Lung (tissue), 11 donors: ENCODE measurements at regions not wholly inside any gene's neighbourhood (a gene's known extent, or its start where the extent isn't known, plus 50 kb on each side); places are given as distances from the start of the nearest gene placed in this dataset.
A peak's percentile ranks its signal among the peaks of the same experiment; 100 is the strongest.

Experiments
- ATAC-seq: fragments of 200-7000 bp; cut with Tn5 transposase; one replicate; pipeline ENCODE4 v1.9.1; 2020; ENCODE audit warnings: moderate number of reproducible peaks; ENCODE audit not compliant: insufficient read depth, low FRiP score
- DNase-seq, 3 donors: peaks; one replicate each; pipeline ENCODE4 v3.0.0-alpha.2; 2013 to 2017
- H3K27ac ChIP-seq, 2 donors: one replicate each; pipeline ENCODE4 v1.5.1; 2013; ENCODE audit warnings: mild to moderate bottlenecking in 2 of 2, moderate library complexity in 2 of 2, control low read depth in 1 of 2, inconsistent platforms in 1 of 2, low read depth in 1 of 2, low read length in 1 of 2
- H3K27me3 ChIP-seq, 3 donors: one replicate each; pipeline ENCODE4 v1.5.1; 2013; ENCODE audit warnings: low read length in 2 of 3; ENCODE audit not compliant: control insufficient read depth in 3 of 3, insufficient read depth in 3 of 3
- H3K36me3 ChIP-seq, 4 donors: one replicate each; pipeline ENCODE4 v1.5.1; 2013; ENCODE audit warnings: low read length in 4 of 4, mild to moderate bottlenecking in 1 of 4, moderate library complexity in 1 of 4; ENCODE audit not compliant: control insufficient read depth in 4 of 4, insufficient read depth in 4 of 4
- H3K4me1 ChIP-seq, 5 donors: one replicate each; pipeline ENCODE4 v1.5.1; 2013; ENCODE audit warnings: low read length in 5 of 5, mild to moderate bottlenecking in 2 of 5, moderate library complexity in 1 of 5; ENCODE audit not compliant: control insufficient read depth in 5 of 5, insufficient read depth in 5 of 5
- H3K4me3 ChIP-seq: one replicate; pipeline ENCODE4 v1.5.1; 2013; ENCODE audit warnings: mild to moderate bottlenecking, control low read depth, moderate library complexity
- H3K9ac ChIP-seq, 2 donors: one replicate each; pipeline ENCODE4 v1.5.1; 2013; ENCODE audit warnings: low read length in 2 of 2, control low read depth in 1 of 2; ENCODE audit not compliant: insufficient read depth in 1 of 2
- H3K9me3 ChIP-seq, 4 donors: one replicate each; pipeline ENCODE4 v1.5.1; 2013; ENCODE audit warnings: low read length in 3 of 4, mild to moderate bottlenecking in 1 of 4, moderate library complexity in 1 of 4; ENCODE audit not compliant: control insufficient read depth in 4 of 4, insufficient read depth in 3 of 4
- CTCF ChIP-seq: IDR thresholded peaks from 2 replicates; pipeline ENCODE4 v1.5.1; 2012; ENCODE audit warnings: mild to moderate bottlenecking; ENCODE audit errors: control extremely low read depth, extremely low read depth
- WGBS, 2 donors: extraction: QIAGEN DNeasy Blood & Tissue Kit; methylation state at CpG; one replicate each; pipeline ENCODE4 v1.1.7; 2013; 5-methylcytosine and 5-hydroxymethylcytosine counted together
- donor health status: control.
- donor health status: control.
- donor health status: Bipolar disorder and iron deficiency.
- donor health status: healthy.
- donor health status: DM: yes; HTN: yes; CAD: no.

- no peak for DNase-seq
- TF ChIP-seq CTCF, result no peak
- 60 to 75% methylated on average over 2 of the region's 2 CpGs for WGBS, 2 donors
- no peaks in the 10 kb centered on the region for H3K9me3 ChIP-seq
- H3K36me3 ChIP-seq, result no peaks in the 10 kb centered on the region
- H3K9ac ChIP-seq, result no peak overlapping the region
- peaks cover 0 to 3% (median 0%) of the 10 kb centered on the region in 5 donors for H3K4me1 ChIP-seq
- no peak for ATAC-seq
- no peak overlapping the region for H3K27ac ChIP-seq
- no peak overlapping the region for H3K4me3 ChIP-seq
- no peaks in the 10 kb centered on the region for H3K27me3 ChIP-seq
Measured at GRCh38 chr2:18701546-18701945, 112.2 kb upstream of the NT5C1B start.

- Histone ChIP-seq H3K4me1 (peaks cover 0 to 7% (median 5%) of the 10 kb centered on the region in 5 donors), H3K9ac (no peak overlapping the region), H3K27ac (no peak overlapping the region), H3K27me3 (no peaks in the 10 kb centered on the region), H3K9me3 (no peaks in the 10 kb centered on the region), H3K4me3 (no peak overlapping the region), H3K36me3 (no peaks in the 10 kb centered on the region)
- DNase-seq (no peak), ATAC-seq (no peak)
- no peak for TF ChIP-seq CTCF
- WGBS, 2 donors, result 92 to 93% methylated on average over 6 of the region's 6 CpGs
Measured at GRCh38 chr2:18690342-18690741, 101.0 kb upstream of the NT5C1B start.

- ATAC-seq, result no peak
- no peaks in the 10 kb centered on the region for H3K9me3 ChIP-seq
- no peak overlapping the region for H3K27ac ChIP-seq
- peak; percentile 17 to 75 (median 75) for DNase-seq
- peaks cover 0 to 21% (median 7%) of the 10 kb centered on the region in 5 donors for H3K4me1 ChIP-seq
- peak overlapping the region in 1 of 2 donors; percentile 38 for H3K9ac ChIP-seq
- no peak for TF ChIP-seq CTCF
- WGBS, 2 donors, result 67 to 84% methylated on average over 2 of the region's 2 CpGs
- no peak overlapping the region for H3K4me3 ChIP-seq
- no peaks in the 10 kb centered on the region for H3K36me3 ChIP-seq
- no peaks in the 10 kb centered on the region for H3K27me3 ChIP-seq
Measured at GRCh38 chr2:18684206-18685038, 95.1 kb upstream of the NT5C1B start.
